ENCODE measurements at regions not wholly inside any gene's neighbourhood (a gene's known extent, or its start where the extent isn't known, plus 50 kb on each side); places are given as distances from the start of the nearest gene placed in this dataset.
A peak's percentile ranks its signal among the peaks of the same experiment; 100 is the strongest.

DNA sequence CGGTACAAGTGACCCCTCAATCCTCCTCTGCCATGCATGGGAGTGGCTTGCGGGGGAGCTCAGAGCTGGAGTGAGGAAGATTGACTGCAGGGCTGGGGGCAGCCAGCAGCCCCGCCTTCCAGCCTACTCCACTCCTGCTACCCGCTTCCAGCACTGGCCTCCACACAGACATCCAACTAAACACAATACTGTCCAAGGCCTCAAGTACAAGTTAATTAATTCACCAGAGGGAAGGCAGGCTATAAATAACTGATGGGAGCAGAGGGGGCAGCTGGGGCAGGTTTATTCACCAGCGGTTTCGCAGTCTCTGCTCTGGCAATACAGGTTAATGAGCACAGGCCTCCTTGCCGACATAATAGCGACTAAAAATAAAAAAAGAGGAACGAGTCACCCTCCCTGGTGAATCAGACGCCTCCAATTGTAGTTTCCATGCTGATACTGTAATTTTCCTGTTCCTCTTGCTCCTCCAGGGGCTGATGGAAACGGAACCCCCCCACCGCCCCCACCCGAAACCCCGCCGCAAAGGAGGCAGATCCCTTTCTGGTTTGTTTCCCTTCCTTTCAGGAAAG, 166.4 kb upstream of the TLE3 start:
- no peak for DNase-seq (ENCODE audit: low spot score)

DNA sequence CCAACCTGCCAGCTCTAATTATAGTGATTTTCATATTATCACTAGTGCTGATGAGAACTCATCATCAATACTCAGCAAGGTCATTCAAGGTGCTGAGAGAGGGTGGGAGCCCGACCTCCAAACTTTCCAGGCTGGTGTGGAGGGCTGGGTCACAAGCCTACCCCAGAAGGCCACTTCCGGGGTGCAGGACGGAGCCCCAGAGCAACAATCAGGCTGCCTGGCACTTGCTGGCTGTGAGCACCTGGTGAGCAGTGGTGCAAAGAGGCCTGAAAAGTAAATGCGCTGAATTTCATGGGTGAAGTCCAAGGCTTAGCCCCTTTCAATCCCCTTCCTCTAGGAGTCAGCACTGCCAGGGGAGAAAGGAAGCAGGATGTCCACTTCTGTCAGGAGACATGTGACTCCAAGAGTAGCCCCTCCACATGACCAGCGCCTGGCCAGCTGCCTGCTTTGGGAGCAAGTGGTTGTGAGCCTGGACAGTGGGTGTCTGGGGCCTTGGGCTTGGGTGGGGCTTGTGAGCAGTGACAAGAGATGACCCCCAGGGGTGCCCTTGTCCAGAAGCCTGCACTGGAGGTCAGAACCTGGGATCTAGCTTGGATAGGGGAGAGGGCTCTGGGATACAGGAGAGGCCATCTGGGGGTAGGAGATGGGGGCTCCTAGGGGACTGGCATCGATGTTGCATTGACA, 165.0 kb upstream of the TLE3 start:
- no peak for DNase-seq (ENCODE audit: low spot score)

DNA sequence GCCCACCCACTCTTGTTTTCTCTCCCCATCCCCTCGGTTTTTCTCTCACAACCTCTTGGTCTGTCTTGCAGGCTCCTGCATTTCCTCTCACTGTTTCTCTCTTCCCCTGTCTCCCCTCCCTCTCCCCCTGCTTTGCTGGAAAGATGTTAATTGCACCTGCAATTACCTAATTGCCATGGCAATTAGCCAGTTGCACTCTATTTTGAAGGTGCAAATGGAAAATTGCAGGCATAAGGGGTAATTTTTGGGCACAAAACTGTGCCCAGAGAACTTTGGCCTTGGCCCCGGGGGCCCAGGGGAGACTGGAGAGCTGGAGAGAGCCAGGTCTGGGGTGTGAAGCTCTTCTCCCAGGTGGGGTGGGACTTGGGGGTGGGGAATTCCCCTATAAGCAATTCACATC, 164.5 kb upstream of the TLE3 start:
- DNase-seq (ENCODE audit: low spot score) = no peak

DNA sequence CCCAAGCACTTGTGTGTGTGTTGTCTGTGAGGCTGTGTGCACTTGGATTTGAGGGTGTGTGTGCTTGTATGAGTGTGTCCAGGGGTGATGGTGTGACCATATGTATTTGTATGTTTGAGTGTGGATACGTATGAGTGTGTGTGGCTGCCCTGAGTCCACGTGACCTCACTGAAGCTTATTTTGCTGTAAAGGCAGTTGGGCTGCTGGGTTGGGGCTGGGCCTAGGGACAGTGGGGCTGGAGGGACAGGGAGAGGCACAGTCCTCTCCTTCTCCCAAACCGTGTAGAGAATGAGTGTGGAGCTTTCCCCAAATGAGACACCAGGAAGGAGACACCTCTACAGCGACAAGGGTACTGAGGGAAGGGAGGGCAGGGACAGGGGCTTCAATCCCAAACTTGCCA, 163.4 kb upstream of the TLE3 start:
- no peak for DNase-seq (ENCODE audit: low spot score)

DNA sequence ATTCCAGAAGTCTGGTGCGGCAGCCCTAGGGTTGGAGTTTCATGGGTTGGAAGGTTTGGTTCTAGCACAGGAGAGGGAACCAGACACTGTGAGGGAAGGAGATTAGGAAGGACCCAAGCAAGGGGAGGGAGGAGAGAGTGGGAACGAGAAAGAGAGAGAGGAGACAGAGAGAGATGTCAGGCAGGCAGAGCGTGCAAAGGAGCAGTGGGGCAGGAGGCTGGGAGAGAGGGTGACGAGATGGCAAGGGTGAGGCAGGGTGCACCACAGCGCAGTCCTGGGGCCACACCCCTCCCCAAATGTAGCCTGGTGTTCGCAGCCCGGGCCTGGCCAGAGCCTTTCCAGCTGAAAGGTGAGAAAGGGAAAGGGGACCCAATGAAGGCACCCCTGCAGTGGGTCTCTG, 162.9 kb upstream of the TLE3 start:
- DNase-seq (ENCODE audit: low spot score) = no peak

DNA sequence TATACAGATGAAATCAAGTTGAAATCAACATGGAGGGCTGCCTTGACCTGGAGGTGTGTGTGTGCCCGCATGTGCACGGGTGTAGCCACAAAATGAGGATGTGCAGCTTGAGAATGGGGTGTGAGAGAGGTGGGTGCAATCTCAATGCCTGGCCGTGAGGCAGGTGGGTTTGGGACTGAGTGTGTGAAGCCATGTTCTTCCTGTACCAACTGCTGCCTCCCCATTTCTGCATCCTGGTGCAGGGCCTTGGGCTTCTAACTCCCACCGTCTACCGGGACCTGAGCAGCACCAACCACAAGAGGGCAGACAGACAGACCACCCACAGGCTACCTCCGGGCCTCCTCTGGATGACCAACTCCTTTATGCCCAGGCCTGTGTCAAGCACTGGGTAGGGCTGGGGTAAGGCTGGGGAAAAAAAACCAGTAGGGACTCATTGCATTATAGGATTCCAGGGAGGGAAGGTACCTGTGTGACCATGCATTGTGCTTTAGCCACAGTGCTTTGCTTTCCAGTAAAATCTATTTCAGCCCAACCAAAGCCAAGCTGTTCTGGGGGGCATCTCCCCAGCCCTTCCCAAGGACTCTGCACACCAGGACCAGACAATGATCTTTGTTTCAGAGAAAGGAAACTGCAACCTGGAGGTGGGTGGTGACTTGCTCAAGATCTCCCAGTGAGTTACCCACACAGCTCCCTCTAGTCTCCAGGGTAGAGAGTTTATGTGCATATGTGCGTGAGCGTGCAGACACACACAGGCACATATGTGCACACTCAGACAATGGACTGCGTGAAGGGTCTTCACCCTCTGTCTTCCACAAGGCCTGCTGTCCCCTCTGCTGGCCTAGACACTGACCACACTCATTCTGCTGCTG, 162.2 kb upstream of the TLE3 start:
- peak; percentile 42 for DNase-seq (ENCODE audit: low spot score)

DNA sequence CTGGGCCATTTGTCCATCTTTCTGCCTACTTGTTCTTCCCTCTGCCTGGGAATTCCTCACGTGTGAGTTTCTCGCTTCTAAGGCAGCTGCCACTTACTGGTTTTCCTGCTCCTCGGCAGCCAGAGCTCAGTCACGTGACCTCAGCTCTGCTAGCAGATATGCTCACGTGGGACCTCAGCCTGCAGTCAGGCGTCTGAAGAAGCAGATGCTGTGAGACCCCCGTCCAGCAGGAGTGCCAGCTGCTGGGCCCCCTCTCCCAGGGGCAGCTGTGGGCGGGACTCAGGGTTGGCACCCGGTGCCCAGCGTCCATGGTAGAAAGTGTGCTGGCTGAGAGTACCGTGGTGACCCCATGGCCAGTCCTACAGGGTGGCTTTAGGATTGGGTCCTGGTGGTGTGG, 161.3 kb upstream of the TLE3 start:
- peak; percentile 17 for DNase-seq (ENCODE audit: low spot score)

DNA sequence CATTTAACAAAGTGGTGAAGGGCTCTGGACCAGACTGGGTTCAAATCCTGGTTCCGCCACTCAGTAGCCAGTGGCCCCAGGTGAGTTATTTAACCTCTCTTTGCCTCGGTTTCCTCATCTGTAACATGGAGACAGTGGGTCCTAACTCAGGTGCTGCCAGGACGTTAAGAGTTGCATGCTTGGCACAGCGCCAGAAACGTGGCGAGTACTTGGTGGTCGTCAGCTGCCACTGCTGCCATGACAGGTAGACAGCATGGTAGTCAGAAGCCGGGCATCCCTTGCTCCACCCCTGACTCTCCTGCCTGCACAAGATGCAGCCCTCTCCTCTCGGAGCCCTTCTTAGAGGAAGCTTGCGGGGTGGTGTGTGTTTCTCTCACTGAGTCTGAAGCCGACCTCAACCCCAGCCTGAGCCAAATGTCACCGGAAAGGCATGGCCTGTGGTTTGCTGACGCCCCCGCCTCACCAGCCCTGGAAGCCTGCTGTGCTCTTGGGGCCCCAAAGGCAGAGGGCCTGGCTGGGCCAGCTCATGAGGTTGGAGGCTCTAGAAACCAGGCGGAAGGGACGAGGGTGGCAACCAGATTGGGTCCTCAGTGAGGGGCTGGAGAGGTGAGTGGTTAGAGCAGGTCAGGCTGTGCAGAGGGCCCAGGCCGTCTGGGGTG, 160.8 kb upstream of the TLE3 start:
- peak; percentile 14 for DNase-seq (ENCODE audit: low spot score)

DNA sequence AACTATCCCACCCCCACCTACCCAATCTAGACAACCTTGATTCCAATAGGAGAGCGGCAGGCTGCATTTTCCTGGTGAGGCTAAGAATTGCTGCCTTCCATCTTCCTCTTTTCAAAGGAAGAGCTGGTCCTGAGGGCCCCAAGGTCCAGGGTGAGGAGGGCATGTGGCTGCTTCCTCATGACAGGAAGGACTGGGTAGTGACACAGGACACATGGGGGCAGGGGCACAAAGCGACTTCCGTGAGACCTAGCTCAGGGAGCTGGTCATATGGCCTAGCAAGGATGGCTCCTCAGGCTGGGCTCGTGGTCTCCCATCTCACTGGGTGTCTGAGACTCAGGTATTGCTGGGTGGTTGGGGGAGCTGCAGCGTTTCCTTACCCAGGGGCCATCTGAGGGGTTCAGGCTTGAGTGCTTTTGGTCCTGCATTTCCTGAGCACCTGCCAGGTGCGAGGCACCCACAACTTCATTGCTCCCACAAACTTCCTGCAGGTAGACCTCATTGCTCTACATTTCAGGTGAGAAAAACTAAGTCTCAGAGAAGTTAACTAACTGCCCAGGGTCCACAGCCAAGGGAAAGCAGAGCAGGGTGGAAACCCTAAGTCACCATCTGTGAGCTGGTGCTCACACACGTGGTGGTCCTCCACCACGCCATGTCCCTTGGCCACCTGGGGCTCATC, 160.0 kb upstream of the TLE3 start:
- no peak for DNase-seq (ENCODE audit: low spot score)

DNA sequence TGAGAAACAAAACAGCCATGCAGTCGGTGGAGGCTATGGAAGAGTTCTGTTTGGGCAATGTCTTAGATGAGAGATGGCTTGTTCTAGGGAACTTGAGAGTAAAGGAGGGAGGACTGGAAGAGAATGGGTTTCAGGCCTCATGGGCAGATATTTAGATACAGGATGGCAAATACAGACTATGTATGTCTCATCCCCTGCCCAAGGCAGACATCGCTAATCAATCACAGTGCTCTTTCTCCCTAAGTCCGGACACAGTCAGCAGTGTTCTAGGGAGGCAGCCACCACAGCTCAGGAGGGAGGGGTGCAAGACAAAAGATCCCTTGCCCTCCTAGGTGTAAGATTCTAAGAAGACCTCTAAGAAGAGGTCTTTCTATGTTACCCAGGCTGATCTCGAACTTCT, 159.3 kb upstream of the TLE3 start:
- DNase-seq (ENCODE audit: low spot score) = no peak

DNA sequence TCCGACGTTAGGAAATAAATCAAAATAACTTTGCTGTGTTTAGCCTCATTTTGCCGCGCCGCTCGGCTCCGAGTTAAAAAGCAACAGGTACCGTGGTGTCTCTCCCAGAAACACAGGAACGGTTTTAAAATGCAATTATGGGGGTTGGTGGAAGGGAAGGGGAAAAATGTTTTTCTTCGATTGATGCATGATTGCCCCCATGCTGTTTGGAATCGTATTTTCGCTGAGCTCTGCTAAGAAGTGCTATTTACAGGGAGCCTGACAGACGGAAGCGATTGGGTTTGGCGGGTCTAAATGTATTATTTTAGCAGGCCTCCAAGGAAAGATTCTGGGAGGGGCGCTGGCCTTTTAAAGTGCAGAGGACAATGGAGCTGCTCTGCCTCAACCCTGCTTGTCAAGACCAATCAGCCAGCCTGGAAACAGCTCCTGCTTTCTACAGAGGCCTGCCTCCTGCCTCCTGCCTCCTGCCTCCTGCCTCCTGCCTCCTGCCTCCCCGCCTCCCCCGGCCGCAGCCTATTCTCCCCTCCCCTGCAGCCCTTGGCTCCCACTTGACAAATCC, 156.7 kb upstream of the TLE3 start:
- no peak for DNase-seq (ENCODE audit: low spot score)

DNA sequence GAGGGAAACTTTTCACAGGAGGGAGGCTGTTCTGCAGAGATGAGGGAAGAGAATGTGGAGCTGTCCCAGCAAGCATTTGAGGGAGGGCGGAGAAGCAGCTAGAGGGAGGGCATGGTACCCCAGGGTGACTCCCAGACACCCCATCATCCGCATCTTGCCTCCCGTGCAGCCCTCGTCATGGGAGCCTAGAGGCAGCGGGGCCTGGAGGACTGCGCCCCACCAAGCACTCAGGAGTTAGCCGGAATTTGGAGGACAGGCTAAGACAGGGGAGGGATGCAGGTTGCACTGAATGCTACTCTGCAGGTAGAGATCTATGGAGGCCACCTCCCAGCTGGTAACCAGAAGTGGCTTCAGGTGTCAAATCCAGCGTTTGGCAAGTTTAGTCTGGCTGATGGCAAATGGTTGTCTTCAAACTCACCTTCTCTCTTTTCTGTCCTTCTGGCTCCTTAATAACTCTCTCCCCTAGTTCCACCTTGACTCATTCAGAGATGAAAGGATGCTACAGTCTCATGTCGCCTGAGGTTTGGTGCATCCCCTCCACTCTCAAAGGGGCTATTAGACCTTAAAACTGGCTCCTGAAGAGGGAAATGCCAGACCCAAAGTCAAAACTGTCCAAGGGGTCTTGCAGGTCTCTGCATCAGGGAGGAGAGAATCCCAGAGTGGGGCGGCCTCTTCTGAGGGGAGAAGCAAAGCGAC, 155.9 kb upstream of the TLE3 start:
- no peak for DNase-seq (ENCODE audit: low spot score)

DNA sequence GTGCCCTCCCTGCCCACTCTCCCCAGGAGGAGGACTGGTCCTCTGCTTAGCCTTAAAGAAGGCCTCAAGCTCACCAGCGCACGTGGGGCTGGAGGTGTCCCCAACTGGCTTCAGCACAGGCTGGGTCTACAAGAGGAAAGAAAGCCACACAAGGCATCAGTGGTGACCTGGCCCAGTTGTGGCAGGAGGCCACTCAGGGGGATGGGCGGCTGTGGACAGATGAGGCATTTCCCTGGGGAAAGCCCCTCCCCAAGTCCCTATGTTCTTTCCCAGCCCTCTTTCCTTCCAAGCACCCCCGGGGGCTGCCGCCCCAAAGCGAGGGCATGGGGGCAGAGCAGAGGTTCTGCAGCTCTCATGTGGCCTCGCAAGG, 155.2 kb upstream of the TLE3 start:
- no peak for DNase-seq (ENCODE audit: low spot score)

DNA sequence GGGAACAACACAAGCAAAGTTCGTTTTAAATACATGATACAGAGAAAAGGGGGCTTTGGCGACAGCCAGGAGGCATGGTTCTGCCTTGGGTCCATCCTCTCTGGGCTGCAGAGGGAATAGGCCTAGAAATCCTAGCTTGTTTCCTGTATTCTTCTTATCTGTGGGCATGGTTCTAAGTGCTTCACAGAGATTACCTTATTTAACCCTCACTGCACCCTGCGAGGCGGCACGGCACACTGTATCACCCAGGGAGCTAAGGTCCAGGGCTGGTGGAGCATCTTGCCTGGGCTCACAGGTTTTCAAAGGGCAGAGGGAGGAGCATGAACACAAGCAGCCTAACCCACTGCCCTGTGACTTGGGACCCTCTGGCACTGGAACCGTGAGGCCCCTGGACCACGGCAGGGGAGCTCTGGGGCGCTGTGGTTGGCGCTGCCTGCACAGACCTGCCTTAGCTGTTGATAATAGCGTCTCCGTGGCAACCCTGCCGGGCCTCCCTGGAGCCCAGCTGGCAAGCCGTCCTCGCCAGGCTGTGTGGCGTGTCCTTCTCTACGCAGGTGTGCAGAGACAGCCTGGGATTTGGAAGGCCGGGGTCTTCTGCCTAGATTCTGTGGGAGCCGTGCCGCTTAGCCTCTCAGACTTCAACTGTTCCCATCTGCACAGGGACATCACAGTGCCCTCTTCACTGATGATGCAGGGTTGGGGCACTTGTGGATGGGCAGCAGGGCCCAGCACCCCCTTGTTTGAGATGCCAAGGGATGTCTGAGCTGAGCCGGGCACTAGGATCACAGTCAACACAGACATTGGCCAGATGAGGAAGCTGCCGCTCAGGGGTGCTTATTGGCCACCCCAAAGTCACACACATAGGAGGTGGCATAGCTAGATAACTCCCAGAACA, 154.6 kb upstream of the TLE3 start:
- no peak for DNase-seq (ENCODE audit: low spot score)

DNA sequence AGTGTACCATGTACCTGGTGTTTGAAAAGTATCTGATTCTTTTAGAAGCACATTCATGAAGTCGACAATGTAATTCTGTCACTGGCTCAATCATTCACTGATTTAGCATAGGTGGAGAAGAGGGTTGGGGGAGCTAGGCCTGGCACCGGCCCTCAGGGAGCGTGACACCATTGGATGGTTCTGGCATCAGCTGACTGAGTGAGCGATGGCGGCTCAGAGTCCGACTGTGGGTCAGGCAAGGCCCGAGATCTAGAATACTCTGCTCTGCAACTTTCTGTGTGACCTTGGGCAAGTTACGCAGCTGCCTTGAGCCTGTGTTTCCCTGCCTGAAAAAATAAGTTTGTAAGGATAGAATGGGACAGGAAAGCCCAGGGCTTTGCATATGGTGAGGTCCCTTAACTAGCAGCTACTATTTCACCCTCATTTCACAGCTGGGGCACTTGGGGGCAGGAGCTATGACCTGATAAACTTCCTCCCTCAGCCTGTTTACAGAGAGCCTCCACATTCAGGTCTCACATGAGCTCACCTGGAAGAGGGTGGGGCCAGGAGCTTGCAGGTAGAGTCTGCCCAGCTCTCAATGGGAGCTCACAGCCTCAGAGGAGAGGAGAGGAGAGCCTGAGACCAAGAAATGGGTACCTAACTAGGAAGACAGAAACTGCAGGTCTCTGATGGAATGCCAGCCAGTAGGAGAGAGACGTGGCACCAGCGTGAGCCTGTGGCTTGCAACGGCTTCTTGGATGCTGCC, 153.7 kb upstream of the TLE3 start:
- DNase-seq (ENCODE audit: low spot score) = no peak

DNA sequence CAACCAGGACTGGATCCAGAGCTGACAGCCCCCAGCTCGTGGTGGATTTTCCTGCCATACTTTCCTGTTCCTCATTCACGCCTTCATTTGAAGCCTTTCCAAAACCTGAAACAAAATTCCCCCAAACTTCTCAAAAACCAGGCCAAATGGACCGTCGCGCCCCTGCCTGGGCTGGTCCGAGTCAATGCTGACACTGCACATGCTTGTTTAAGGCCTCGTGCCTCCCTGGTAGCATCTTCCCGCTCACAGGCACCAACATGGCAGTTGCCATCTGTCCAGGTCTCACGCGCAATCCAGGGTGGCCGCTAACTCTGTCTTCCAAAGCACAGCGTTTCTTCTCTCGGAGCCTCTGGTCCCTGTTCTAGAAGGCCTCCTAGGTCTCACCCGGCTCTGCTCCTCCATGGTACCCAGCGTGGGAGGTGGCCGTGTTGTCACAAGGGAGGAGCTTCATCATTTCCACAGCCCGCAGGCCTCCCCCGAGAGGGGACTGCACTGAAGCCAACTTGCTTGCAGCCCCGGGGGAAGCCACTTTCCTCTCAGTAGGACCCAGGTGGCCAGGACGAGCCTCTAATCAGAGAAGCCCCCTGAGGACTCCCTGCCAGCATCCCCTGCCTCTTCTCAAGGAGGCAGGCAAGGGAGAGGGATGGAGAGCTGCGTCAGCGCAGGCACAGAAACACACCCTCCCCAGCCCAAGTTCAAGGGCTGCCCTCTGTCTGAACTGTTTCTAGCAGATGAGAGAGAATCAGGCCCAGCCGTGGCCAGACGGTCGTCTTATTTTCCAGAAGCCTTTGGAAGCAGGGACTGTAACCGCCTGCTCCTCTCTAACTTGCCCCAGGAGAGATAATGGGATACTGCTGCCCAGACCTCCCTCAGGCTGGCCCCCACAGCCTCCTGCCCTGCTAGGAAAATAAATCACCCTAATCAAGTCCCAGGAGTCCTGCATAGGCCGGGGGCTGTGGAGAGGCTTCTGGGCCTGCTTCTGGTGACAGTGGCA, 152.8 kb upstream of the TLE3 start:
- no peak for DNase-seq (ENCODE audit: low spot score)

DNA sequence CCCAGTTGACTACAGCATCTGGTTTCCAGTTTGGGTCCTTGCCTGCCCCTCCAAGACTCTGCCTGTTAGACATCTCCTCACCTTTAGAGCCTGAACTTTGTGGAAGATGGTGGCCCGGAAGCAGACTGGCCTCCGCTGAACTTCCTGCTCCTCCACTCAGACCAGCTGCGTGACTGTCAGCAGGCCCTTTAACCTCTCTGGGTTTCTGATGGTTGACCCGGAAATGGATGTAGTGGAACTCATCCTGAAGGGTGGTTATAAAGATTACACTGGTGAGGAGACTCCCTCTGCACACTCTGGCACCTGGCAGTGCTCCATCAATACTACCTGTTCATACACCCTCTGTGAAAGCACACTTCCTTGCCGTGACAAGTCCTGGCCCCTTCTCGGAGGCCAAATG, 151.9 kb upstream of the TLE3 start:
- no peak for DNase-seq (ENCODE audit: low spot score)
